Neural cell (in vitro differentiated cells): ENCODE measurements at regions not wholly inside any gene's neighbourhood (a gene's known extent, or its start where the extent isn't known, plus 50 kb on each side); places are given as distances from the start of the nearest gene placed in this dataset.

Experiments
- H2AFZ ChIP-seq: fragments of 200-600, 300-800 bp; sonication (generic), shearing (Covaris generic); 2 replicates; pipeline ENCODE4 v1.6.0; 2014; ENCODE audit warnings: low read depth, mild to moderate bottlenecking, antibody characterized with exemption, low read length, moderate library complexity
- H3F3A ChIP-seq: fragments of 200-600 bp; shearing (Covaris generic); 2 replicates; pipeline ENCODE4 v1.6.1; 2016; ENCODE audit warnings: mild to moderate bottlenecking, moderate library complexity, mixed read lengths, antibody characterized with exemption, low read length; ENCODE audit not compliant: insufficient read depth, poor library complexity, severe bottlenecking
- H3K27ac ChIP-seq: fragments of 200-600, 300-800 bp; sonication (generic), shearing (Covaris generic); 2 replicates; pipeline ENCODE4 v1.5.1; 2014; ENCODE audit warnings: mild to moderate bottlenecking, low read length, moderate library complexity
- H3K27me3 ChIP-seq: fragments of 300-800, 200-600 bp; sonication (generic), shearing (Covaris generic); 2 replicates; pipeline ENCODE4 v1.6.0; 2014; ENCODE audit warnings: mild to moderate bottlenecking, low read depth, low read length, moderate library complexity; ENCODE audit not compliant: insufficient read depth
- H3K36me3 ChIP-seq: fragments of 300-800, 200-600 bp; sonication (generic), shearing (Covaris generic); 2 replicates; pipeline ENCODE4 v1.5.1; 2014; ENCODE audit warnings: mild to moderate bottlenecking, antibody characterized with exemption, low read length, moderate library complexity; ENCODE audit not compliant: insufficient read depth
- H3K4me2 ChIP-seq: fragments of 300-800, 200-600 bp; sonication (generic), shearing (Covaris generic); 2 replicates; pipeline ENCODE4 v1.6.0; 2014; ENCODE audit warnings: mild to moderate bottlenecking, low read length
- H3K4me3 ChIP-seq: fragments of 300-800, 200-600 bp; sonication (generic), shearing (Covaris generic); 2 replicates; pipeline ENCODE4 v1.5.1; 2014; ENCODE audit warnings: mild to moderate bottlenecking, low read length, moderate library complexity
- H3K79me2 ChIP-seq: fragments of 200-600 bp; shearing (Covaris generic); replicated peaks from 2 replicates; pipeline ENCODE4 v1.6.0; 2014; ENCODE audit warnings: mild to moderate bottlenecking, low read length, moderate library complexity; ENCODE audit not compliant: insufficient read depth
- H3K9ac ChIP-seq: fragments of 300-800, 200-600 bp; sonication (generic), shearing (Covaris generic); 2 replicates; pipeline ENCODE4 v1.6.1; 2016; ENCODE audit warnings: mild to moderate bottlenecking, low read length, mixed read lengths
- H3K9me2 ChIP-seq: fragments of 200-600 bp; shearing (Covaris generic); 2 replicates; pipeline ENCODE4 v1.6.1; 2016; ENCODE audit warnings: mild to moderate bottlenecking, low read length, mixed read lengths; ENCODE audit not compliant: insufficient read depth
- H3K9me3 ChIP-seq: fragments of 200-600, 300-800 bp; sonication (generic), shearing (Covaris generic); 2 replicates; pipeline ENCODE4 v1.6.1; 2016; ENCODE audit warnings: mild to moderate bottlenecking, mixed run types, low read length, moderate library complexity, mixed read lengths
- H4K20me1 ChIP-seq: fragments of 200-600 bp; shearing (Covaris generic); 2 replicates; pipeline ENCODE4 v1.6.1; 2016; ENCODE audit warnings: mild to moderate bottlenecking, mixed run types; ENCODE audit not compliant: insufficient read depth
- CTCF ChIP-seq: fragments of 450-650 bp; IDR thresholded peaks from 2 replicates; pipeline ENCODE4 v1.5.1; 2014; ENCODE audit warnings: antibody characterized with exemption, mild to moderate bottlenecking, moderate library complexity; ENCODE audit not compliant: poor library complexity, severe bottlenecking
- EP300 ChIP-seq: fragments of 450-650 bp; conservative IDR thresholded peaks from 2 replicates; pipeline ENCODE4 v1.6.1; 2014; ENCODE audit warnings: antibody characterized with exemption, mild to moderate bottlenecking, moderate library complexity; ENCODE audit not compliant: poor library complexity, severe bottlenecking
- EZH2 ChIP-seq: fragments of 200-600, 300-800 bp; shearing (Covaris generic), sonication (generic); IDR thresholded peaks from 2 replicates; pipeline ENCODE4 v1.6.1; 2014; ENCODE audit warnings: antibody characterized with exemption, low read length, borderline replicate concordance, mild to moderate bottlenecking; ENCODE audit not compliant: insufficient read depth, poor library complexity, severe bottlenecking
- MXI1 ChIP-seq: fragments of 450-650 bp; conservative IDR thresholded peaks from 2 replicates; pipeline ENCODE4 v1.6.1; 2014; ENCODE audit warnings: antibody characterized with exemption, mild to moderate bottlenecking; ENCODE audit not compliant: poor library complexity, severe bottlenecking
- POLR2AphosphoS5 ChIP-seq: IDR thresholded peaks from 2 replicates; pipeline ENCODE4 v1.6.1; 2012
- RAD21 ChIP-seq: fragments of 450-650 bp; conservative IDR thresholded peaks from 2 replicates; pipeline ENCODE4 v1.6.1; 2014; ENCODE audit warnings: antibody characterized with exemption, mild to moderate bottlenecking, moderate library complexity
- REST ChIP-seq: IDR thresholded peaks from 2 replicates; pipeline ENCODE4 v1.6.1; 2012; ENCODE audit warnings: borderline replicate concordance
- SMC3 ChIP-seq: fragments of 450-650 bp; conservative IDR thresholded peaks from 2 replicates; pipeline ENCODE4 v1.6.1; 2014; ENCODE audit warnings: antibody characterized with exemption, mild to moderate bottlenecking, moderate library complexity; ENCODE audit not compliant: poor library complexity
- TAF1 ChIP-seq: IDR thresholded peaks from 2 replicates; pipeline ENCODE4 v1.6.1; 2012; ENCODE audit warnings: low read depth

- Histone ChIP-seq H3K27me3 (no peaks in the 10 kb centered on the region), H3K36me3 (no peaks in the 10 kb centered on the region), H3K4me2 (no peak overlapping the region), H3F3A (no peaks in the 10 kb centered on the region), H3K27ac (no peak overlapping the region), H3K4me3 (no peak overlapping the region), H3K79me2 (no peaks in the 10 kb centered on the region), H3K9ac (no peak overlapping the region), H4K20me1 (no peaks in the 10 kb centered on the region), H2AFZ (no peak overlapping the region), H3K9me3 (no peaks in the 10 kb centered on the region), H3K9me2 (no peaks in the 10 kb centered on the region)
- no peak for TF ChIP-seq EZH2
- TF ChIP-seq TAF1, result no peak
- no peak for TF ChIP-seq POLR2AphosphoS5
- no peak for TF ChIP-seq RAD21
- TF ChIP-seq EP300, result no peak
- TF ChIP-seq MXI1, result no peak
- no peak for TF ChIP-seq REST
- no peak for TF ChIP-seq CTCF
- TF ChIP-seq SMC3, result no peak
These were observed 79.9 kb upstream of the TMTC1 start for GRCh38 chr12:29863665-29864064.

GRCh38 chr12:29858270-29858786, 74.6 kb upstream of the TMTC1 start:
- Histone ChIP-seq H3K4me2 (no peak overlapping the region), H3K9me2 (no peaks in the 10 kb centered on the region), H3K9ac (no peak overlapping the region), H3K9me3 (no peaks in the 10 kb centered on the region), H2AFZ (no peak overlapping the region), H3K27me3 (no peaks in the 10 kb centered on the region), H4K20me1 (no peaks in the 10 kb centered on the region), H3K27ac (no peak overlapping the region), H3K79me2 (no peaks in the 10 kb centered on the region), H3K36me3 (no peaks in the 10 kb centered on the region), H3F3A (no peaks in the 10 kb centered on the region), H3K4me3 (no peak overlapping the region)
- no peak for TF ChIP-seq MXI1
- TF ChIP-seq CTCF, result no peak
- no peak for TF ChIP-seq EZH2
